ENCODE measurements at regions not wholly inside any gene's neighbourhood (a gene's known extent, or its start where the extent isn't known, plus 50 kb on each side); places are given as distances from the start of the nearest gene placed in this dataset.

DNA sequence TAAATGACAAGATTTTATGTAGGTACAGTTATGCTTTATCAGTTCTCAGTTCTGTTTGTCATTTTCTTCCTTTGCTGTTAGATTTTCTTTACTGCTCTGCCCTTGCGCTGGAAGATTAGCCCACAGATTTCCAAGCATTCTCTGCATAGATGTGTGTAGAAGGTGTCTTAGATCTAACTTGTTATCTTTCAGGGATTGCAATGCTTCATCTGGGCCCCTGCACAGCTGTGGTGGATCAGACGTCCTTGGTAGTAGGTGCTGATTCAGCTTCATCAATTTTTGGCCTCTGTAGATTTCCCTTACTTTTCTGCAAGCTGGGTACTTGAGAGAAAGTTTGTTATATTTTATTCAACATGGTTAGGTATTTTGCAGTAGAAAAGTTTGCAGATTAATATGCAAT lies 115.3 kb upstream of the LINC00305 start:
- no peaks in the 10 kb centered on the region for H3K4me1 Mint-ChIP-seq
- intact Hi-C loops (cut with micrococcal nuclease) = no loop called here
- H3K27ac Mint-ChIP-seq = no peak overlapping the region
- H3K9me3 Mint-ChIP-seq = no peaks in the 10 kb centered on the region
- no peaks in the 10 kb centered on the region for H3K36me3 Mint-ChIP-seq (ENCODE audit: low read depth)
- no peak for DNase-seq
- no peak overlapping the region for H3K4me3 Mint-ChIP-seq
- no peaks in the 10 kb centered on the region for H3K27me3 Mint-ChIP-seq

DNA sequence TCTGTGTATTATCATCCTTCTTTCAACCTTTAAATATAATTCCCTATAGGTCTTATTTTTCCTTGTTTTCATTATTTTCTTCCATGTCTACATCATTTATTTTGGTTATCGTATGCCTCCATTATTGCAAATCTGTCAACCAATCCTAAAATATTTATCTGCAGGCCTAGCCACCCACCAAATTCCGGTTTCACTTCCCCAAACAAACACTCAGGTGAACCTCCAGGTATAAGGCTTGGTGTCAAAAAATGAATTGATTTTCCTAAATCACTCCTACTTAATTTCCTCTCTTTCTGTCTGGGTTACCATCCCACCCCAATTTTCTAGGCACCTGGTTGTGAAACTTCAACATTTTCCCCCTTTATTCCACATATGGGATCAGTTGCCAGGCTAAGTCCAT lies 111.9 kb upstream of the LINC00305 start:
- no peak overlapping the region for H3K4me3 Mint-ChIP-seq
- intact Hi-C loops (cut with micrococcal nuclease) = no loop called here
- H3K27ac Mint-ChIP-seq = no peak overlapping the region
- H3K4me1 Mint-ChIP-seq = no peaks in the 10 kb centered on the region
- no peaks in the 10 kb centered on the region for H3K9me3 Mint-ChIP-seq
- no peak for DNase-seq
- H3K36me3 Mint-ChIP-seq (ENCODE audit: low read depth) = no peaks in the 10 kb centered on the region
- no peaks in the 10 kb centered on the region for H3K27me3 Mint-ChIP-seq

DNA sequence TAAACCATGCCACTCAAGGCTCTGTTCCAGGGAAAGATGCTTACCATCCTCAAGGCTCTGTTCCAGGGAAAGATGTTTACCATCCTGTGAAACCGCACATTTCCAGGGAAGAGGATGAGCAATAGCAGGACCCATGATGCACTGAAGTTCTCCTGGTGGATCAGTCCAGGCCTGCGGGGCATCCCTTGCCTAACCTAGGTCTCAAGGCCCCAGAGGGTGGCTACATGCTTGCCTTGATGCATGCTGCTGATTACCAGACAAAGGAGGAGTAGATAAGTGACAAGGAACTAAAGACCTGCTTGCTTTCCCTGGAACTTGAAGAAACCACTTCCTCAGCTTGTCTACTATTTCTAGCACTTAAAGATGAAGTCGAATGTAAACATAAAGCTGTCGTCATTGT lies 111.0 kb upstream of the LINC00305 start:
- H3K27me3 Mint-ChIP-seq = no peaks in the 10 kb centered on the region
- intact Hi-C loops (cut with micrococcal nuclease) = no loop called here
- no peak for DNase-seq
- no peak overlapping the region for H3K27ac Mint-ChIP-seq
- no peaks in the 10 kb centered on the region for H3K4me1 Mint-ChIP-seq
- no peaks in the 10 kb centered on the region for H3K36me3 Mint-ChIP-seq (ENCODE audit: low read depth)
- H3K9me3 Mint-ChIP-seq = no peaks in the 10 kb centered on the region
- no peak overlapping the region for H3K4me3 Mint-ChIP-seq

DNA sequence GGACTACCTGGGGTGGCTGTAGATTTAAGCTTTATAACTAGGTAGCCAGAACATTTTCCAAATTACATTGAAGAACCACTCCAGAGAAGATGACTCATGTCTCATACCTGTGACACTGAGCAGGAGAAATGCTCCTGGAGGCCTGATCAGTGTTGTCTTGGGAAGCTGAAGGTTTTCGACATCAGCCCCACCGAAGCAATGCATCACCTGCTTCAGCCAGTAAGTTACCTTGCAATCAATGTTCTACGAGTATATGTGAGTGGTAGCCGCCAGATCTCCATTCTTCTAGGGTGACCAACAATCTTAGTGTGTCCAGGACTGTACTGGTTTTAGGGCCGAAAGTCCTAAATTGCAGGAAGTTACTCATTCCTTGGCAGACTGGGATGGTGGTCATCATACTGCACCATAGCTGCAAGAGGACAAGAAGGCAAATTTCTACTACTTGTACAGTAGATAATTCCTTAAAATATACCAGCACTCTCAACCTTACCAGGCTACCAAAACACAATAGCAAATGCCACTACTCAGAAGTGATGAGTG lies 109.3 kb upstream of the LINC00305 start:
- no peaks in the 10 kb centered on the region for H3K9me3 Mint-ChIP-seq
- H3K4me1 Mint-ChIP-seq = no peaks in the 10 kb centered on the region
- H3K27ac Mint-ChIP-seq = no peak overlapping the region
- no peaks in the 10 kb centered on the region for H3K27me3 Mint-ChIP-seq
- no peaks in the 10 kb centered on the region for H3K36me3 Mint-ChIP-seq (ENCODE audit: low read depth)
- intact Hi-C loops (cut with micrococcal nuclease) = no loop called here
- DNase-seq = no peak
- no peak overlapping the region for H3K4me3 Mint-ChIP-seq

DNA sequence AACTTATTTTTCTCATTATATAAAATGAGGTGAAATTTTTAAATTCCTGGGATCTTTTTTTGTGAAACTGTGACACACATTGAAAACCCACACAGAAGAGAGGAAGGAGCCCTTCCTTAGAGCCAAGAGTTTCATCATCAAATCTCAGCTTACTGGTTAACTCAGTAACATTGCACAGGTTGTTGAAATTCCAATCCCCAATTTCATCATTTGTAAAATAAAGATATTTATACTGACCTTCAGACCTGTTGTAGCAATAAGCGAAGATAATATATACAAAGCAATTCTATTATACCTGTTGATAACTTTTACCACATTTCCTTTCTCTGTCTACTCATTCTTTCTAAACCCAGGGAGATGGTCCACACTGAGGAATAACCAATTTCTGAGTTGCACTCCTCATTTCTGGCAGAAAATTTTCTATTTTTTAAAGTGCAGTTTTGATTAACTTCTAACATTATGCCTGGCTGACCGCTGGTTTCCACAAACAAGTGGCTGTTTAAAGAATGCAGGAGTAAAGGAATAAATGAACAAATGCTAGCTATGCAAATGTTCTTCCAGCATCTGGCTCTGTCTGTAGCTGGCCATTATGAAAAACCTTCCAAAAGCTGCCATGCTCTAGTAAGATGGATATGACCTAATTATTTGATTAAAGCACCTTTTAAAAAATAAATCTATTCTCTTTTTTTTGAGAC lies 105.7 kb upstream of the LINC00305 start:
- no peaks in the 10 kb centered on the region for H3K27me3 Mint-ChIP-seq

DNA sequence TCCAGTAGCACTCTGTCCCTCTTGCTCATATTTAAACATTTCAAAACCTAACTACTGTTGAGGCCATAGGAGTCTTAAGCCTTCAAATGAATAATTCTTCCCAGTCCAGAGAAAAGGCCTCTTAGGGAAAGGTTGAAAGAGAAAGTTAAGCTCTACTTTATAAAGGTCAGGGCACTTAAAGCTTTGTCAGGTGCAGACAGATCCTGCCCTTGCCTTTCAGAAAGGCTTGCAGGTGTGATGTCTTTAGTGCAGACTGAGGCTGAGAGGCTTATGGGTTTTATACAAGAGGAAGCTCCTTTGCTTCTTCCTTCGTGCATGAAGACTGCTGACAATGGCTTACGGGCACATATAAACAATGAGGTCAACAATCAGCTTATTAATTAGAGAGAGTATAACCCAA lies 105.0 kb upstream of the LINC00305 start:
- no peak overlapping the region for H3K27ac Mint-ChIP-seq
- H3K36me3 Mint-ChIP-seq (ENCODE audit: low read depth) = no peaks in the 10 kb centered on the region
- no peak overlapping the region for H3K4me3 Mint-ChIP-seq
- intact Hi-C loops (cut with micrococcal nuclease) = no loop called here
- no peaks in the 10 kb centered on the region for H3K4me1 Mint-ChIP-seq
- no peaks in the 10 kb centered on the region for H3K9me3 Mint-ChIP-seq
- no peaks in the 10 kb centered on the region for H3K27me3 Mint-ChIP-seq
- DNase-seq = no peak

More for the DNA sequence above, 105.7 kb upstream of the LINC00305 start:
- H3K9me3 Mint-ChIP-seq = no peaks in the 10 kb centered on the region
- H3K4me3 Mint-ChIP-seq = no peak overlapping the region
- H3K36me3 Mint-ChIP-seq (ENCODE audit: low read depth) = no peaks in the 10 kb centered on the region
- H3K4me1 Mint-ChIP-seq = no peaks in the 10 kb centered on the region
- H3K27ac Mint-ChIP-seq = no peak overlapping the region
- intact Hi-C loops (cut with micrococcal nuclease) = no loop called here
- no peak for DNase-seq

DNA sequence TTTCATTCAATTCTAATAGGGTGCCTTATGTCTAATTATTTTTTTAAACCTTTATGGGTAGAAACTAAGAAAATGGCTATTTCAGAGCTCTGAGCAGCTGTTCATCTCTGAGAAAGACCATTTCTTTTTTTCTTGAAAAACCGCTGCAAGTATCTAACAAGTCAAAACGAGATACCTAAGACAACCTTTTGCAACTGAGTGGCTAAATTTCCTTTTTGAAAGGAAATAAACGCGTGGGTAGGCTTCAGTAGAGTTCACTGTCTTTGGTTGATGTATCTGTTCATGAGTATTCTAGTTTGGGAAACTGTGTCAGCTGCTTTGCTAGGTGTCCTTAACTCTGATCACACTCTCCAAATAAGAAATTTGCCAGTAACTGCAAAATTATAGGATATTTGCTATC lies 104.3 kb upstream of the LINC00305 start:
- Mint-ChIP-seq H3K27ac (no peak overlapping the region), H3K4me1 (no peaks in the 10 kb centered on the region), H3K36me3 (ENCODE audit: low read depth) (no peaks in the 10 kb centered on the region), H3K27me3 (no peaks in the 10 kb centered on the region), H3K9me3 (no peaks in the 10 kb centered on the region), H3K4me3 (no peak overlapping the region)
- intact Hi-C loops (cut with micrococcal nuclease) = no loop called here
- no peak for DNase-seq

DNA sequence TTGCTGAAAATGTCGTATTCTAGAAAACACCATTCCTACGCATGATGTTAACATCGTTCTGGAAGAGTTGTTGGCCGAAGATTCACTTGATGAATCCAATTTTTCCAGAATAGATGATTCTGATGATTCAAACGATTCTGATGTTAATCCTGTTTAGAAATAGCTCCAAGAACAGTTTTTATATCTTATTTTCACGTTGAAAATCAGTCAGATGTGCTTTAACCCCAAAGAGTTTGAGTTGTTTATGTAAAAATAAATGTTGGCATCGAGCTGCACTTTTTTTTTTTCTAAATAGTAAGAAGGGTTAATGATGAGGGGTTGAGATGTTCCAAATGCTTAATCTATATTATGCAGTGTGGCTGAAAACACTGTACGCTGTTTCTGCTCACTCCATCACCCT lies 99.9 kb upstream of the LINC00305 start:
- H3K27ac Mint-ChIP-seq = no peak overlapping the region
- H3K4me3 Mint-ChIP-seq = no peak overlapping the region
- H3K4me1 Mint-ChIP-seq = no peaks in the 10 kb centered on the region
- no peaks in the 10 kb centered on the region for H3K27me3 Mint-ChIP-seq
- no peaks in the 10 kb centered on the region for H3K9me3 Mint-ChIP-seq
- H3K36me3 Mint-ChIP-seq (ENCODE audit: low read depth) = no peaks in the 10 kb centered on the region
- intact Hi-C loops (cut with micrococcal nuclease) = no loop called here
- no peak for DNase-seq

DNA sequence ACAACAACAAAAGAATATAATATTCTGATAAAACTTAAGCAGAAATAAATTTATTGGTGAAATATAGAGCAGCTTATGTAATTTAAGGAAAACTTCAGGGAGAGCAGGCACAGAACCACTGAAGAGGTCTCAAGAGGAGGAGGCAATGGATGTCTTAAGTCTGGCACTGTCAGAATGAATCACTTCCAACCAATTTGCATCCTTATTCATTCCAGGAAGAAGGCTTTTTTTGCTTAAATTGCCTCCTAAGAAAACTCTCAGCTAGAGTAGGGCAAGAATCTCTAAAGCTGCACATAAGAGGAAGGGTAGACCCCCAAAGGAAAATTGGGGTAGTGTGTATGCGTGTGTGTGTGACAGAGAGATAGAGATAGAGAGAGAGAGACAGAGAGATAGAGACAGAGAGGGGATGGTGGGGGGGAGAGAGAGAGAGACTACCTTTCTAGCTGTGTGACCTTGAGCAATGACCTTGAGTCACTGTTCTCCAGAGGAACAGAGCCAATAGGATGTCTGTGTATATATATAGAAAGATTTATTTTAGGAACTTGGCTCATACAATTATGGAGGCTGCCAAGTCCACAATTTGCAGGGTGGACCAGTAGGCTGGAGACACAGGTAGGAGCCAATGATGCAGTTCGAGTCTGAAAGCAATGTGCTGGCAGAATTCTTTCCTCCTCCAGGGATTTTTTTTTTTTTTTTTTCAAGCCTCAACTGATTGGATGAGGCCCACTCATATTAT lies 96.4 kb upstream of the LINC00305 start:
- H3K27me3 Mint-ChIP-seq = no peaks in the 10 kb centered on the region
- no peak for DNase-seq
- H3K4me1 Mint-ChIP-seq = no peaks in the 10 kb centered on the region
- intact Hi-C loops (cut with micrococcal nuclease) = no loop called here
- H3K9me3 Mint-ChIP-seq = no peaks in the 10 kb centered on the region
- no peak overlapping the region for H3K4me3 Mint-ChIP-seq
- H3K27ac Mint-ChIP-seq = no peak overlapping the region
- H3K36me3 Mint-ChIP-seq (ENCODE audit: low read depth) = no peaks in the 10 kb centered on the region

DNA sequence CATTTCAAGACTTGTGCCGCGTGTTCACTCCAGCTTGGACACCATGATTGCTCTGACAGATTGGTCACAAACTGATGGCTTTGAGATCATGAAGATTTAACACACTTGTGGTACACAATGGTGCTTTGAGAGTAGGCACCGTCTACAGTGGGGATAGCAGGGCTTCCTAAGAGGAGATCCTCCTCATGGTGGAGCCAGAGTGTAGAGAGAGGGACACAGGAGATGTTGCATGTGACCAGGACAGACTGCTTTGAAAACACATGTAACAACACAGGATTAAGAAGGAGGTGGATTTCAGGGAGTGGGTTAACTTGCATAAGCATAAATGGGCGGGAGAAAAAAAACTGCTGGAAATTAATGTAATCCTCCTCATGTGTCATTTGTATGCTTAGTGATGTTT lies 95.7 kb upstream of the LINC00305 start:
- Mint-ChIP-seq H3K27ac (no peak overlapping the region), H3K4me1 (no peaks in the 10 kb centered on the region), H3K27me3 (no peaks in the 10 kb centered on the region), H3K36me3 (ENCODE audit: low read depth) (no peaks in the 10 kb centered on the region), H3K4me3 (no peak overlapping the region), H3K9me3 (no peaks in the 10 kb centered on the region)
- intact Hi-C loops (cut with micrococcal nuclease) = no loop called here
- no peak for DNase-seq

DNA sequence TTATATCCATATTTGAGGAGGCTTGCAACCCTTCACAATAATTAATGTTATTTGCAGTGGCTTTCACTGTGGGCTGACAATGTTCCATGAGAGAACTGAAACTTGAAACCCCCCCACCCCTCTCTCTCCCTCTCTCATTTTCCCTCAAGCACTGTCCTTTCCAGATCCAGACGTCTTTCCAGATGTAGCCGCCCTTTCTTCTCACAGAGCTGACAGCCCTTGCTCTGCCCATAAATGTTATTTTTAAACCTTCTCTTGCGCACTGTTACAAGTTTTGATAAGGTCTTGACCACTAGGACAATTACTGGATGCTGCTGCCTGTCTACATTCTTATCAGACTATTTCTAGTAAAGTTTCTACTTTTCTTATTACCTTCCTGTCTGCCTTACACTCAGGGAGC lies 91.4 kb upstream of the LINC00305 start:
- Mint-ChIP-seq H3K27me3 (no peaks in the 10 kb centered on the region), H3K4me1 (no peaks in the 10 kb centered on the region), H3K4me3 (no peak overlapping the region), H3K27ac (no peak overlapping the region), H3K9me3 (no peaks in the 10 kb centered on the region), H3K36me3 (ENCODE audit: low read depth) (no peaks in the 10 kb centered on the region)
- no peak for DNase-seq
- intact Hi-C loops (cut with micrococcal nuclease) = no loop called here

DNA sequence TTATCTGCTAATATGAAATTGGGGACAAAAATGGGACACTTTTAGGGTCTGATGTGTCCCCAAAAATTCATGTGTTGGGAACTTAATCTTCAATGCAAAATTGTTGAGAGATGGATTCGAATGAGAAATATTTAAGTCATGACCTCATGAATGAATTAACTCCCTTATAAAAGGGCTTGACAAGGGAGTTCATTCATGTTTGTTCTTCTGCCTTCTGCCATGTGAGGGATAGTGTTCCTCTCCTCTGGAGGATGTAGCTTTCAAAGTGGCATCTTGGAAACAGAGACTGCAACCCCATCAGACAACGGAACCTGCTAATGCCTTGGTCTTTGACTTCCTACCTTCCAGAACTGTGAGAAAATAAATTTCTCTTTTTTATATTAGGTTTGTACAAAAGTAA lies 89.2 kb upstream of the LINC00305 start:
- Mint-ChIP-seq H3K9me3 (no peaks in the 10 kb centered on the region), H3K4me1 (no peaks in the 10 kb centered on the region), H3K27me3 (no peaks in the 10 kb centered on the region), H3K36me3 (ENCODE audit: low read depth) (no peaks in the 10 kb centered on the region), H3K4me3 (no peak overlapping the region), H3K27ac (no peak overlapping the region)
- intact Hi-C loops (cut with micrococcal nuclease) = no loop called here
- DNase-seq = no peak

DNA sequence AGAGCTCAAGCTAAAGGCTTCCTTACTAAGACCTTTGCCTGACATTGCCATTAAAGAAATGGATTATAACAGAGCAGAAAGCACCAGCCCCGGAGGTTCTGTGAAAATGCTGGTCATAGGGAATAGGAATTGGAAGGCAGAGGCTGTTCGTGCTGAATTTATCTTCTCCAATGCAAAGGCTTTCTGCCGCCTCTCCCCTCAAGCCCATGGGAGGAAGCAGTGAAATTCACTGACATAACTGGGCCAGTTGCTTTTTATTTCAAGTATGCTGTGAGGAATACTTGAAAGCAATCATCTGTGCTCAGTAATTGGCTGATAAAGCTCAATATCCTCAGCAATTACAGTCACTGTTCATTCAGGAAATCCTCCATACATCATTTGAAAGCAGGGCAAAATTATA lies 85.4 kb upstream of the LINC00305 start:
- Mint-ChIP-seq H3K4me1 (no peaks in the 10 kb centered on the region), H3K4me3 (no peak overlapping the region), H3K27ac (no peak overlapping the region), H3K27me3 (no peaks in the 10 kb centered on the region), H3K9me3 (no peaks in the 10 kb centered on the region), H3K36me3 (ENCODE audit: low read depth) (no peaks in the 10 kb centered on the region)
- DNase-seq = peak; percentile 12
- intact Hi-C loops (cut with micrococcal nuclease) = no loop called here

DNA sequence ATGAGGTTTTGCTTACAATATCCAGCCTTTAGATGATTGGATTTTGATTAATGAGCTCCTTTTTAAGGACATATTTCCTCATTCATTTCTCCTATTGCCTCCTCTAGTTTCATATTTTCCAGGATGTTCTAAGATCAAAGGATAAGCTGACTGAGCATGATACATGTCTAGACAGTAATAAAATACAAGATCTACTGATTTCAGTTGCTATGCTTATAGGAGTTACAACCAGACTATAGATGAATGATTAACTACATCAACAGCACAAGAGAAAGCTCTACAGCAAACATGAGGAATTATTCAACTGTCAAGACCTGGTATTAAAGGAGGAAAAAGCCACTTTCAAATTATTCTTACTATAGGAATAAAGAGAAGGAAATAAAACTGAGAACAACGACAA lies 85.0 kb upstream of the LINC00305 start:
- H3K4me3 Mint-ChIP-seq = no peak overlapping the region
- H3K27me3 Mint-ChIP-seq = no peaks in the 10 kb centered on the region
- no peaks in the 10 kb centered on the region for H3K9me3 Mint-ChIP-seq
- no peak for DNase-seq
- no peak overlapping the region for H3K27ac Mint-ChIP-seq
- no peaks in the 10 kb centered on the region for H3K4me1 Mint-ChIP-seq
- intact Hi-C loops (cut with micrococcal nuclease) = no loop called here
- no peaks in the 10 kb centered on the region for H3K36me3 Mint-ChIP-seq (ENCODE audit: low read depth)

DNA sequence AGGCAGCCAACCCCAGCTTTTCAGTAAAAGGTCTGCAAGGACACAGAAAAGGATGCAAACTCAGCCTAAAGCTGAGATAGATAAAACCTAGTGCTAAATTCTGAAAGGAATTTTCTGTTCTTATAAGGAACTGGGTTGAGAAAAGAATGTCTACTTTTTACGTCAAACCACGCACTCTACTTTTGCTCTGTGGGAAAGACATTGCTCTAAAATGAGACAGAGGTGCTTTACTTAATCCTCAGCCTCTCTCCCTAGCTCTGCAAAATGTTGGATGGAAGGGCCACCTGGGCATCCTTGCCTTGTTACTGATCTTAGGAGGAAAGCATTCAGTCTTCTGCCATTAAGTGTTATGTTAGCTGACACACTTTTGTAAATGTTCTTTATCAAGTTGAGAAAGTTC lies 72.1 kb upstream of the LINC00305 start:
- no peaks in the 10 kb centered on the region for H3K9me3 Mint-ChIP-seq
- DNase-seq = no peak
- no peaks in the 10 kb centered on the region for H3K27me3 Mint-ChIP-seq
- intact Hi-C loops (cut with micrococcal nuclease) = no loop called here
- no peak overlapping the region for H3K27ac Mint-ChIP-seq
- no peaks in the 10 kb centered on the region for H3K4me1 Mint-ChIP-seq
- no peak overlapping the region for H3K4me3 Mint-ChIP-seq
- no peaks in the 10 kb centered on the region for H3K36me3 Mint-ChIP-seq (ENCODE audit: low read depth)
